ENCODE measurements at regions not wholly inside any gene's neighbourhood (a gene's known extent, or its start where the extent isn't known, plus 50 kb on each side); places are given as distances from the start of the nearest gene placed in this dataset.
A peak's percentile ranks its signal among the peaks of the same experiment; 100 is the strongest.
"Not testable (repeated sequence)": the region's sequence is repeated elsewhere in the genome, so short reads cannot be mapped to it uniquely, and the experiment has no call there.

- Mint-ChIP-seq H3K4me1 (no peaks in the 10 kb centered on the region), H3K27ac (no peak overlapping the region), H3K4me3 (no peak overlapping the region), H3K27me3 (peaks cover 0 to 6% (median 0%) of the 10 kb centered on the region in 3 donors), H3K9me3 (no peaks in the 10 kb centered on the region), H3K36me3 (no peaks in the 10 kb centered on the region)
- DNase-seq, result no peak
- no peak for ATAC-seq (ENCODE audit: low read depth in 2 of 2)
These were observed 125.4 kb downstream of the TMX1 start for GRCh38 chr14:51365241-51365965.

GRCh38 chr14:51366460-51366859, 126.4 kb downstream of the TMX1 start:
- H3K27me3 Mint-ChIP-seq; H3K36me3 Mint-ChIP-seq; H3K9me3 Mint-ChIP-seq; DNase-seq; H3K4me3 Mint-ChIP-seq; ATAC-seq (ENCODE audit: low read depth in 2 of 2); H3K4me1 Mint-ChIP-seq; H3K27ac Mint-ChIP-seq: not testable (repeated sequence)

DNA sequence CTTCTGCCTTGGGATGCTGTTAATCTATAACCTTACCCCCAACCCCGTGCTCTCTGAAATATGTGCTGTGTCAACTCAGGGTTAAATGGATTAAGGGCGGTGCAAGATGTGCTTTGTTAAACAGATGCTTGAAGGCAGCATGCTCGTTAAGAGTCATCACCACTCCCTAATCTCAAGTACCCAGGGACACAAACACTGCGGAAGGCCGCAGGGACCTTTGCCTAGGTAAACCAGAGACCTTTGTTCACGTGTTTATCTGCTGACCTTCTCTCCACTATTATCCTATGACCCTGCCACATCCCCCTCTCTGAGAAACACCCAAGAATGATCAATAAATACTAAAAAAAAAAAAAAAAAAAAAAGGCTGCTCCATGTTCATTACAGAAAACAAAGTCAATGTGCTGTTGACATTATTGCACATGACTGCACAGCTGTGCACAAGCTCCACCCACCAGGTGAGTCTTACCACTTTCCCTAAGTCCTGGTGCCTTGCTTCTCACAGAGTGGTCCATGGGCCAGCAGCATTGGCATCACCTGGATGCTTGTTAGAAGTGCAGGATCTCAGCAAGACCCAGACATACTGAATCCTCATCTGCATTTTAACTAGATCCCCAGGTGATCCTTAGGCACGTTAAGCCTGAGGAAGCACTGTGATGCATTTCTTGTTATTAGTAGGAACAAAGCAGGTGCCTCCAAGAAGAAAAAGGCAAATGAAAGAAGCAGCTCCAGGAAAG, 127.0 kb downstream of the TMX1 start:
- not testable (repeated sequence) for ATAC-seq (ENCODE audit: low read depth in 2 of 2); H3K9me3 Mint-ChIP-seq; H3K27me3 Mint-ChIP-seq; H3K4me3 Mint-ChIP-seq; H3K4me1 Mint-ChIP-seq; H3K27ac Mint-ChIP-seq; H3K36me3 Mint-ChIP-seq; DNase-seq

GRCh38 chr14:51367600-51367931, 127.5 kb downstream of the TMX1 start:
- Mint-ChIP-seq H3K36me3 (no peaks in the 10 kb centered on the region), H3K9me3 (peaks cover 0 to 2% (median 0%) of the 10 kb centered on the region in 7 donors), H3K27me3 (no peaks in the 10 kb centered on the region), H3K27ac (no peak overlapping the region), H3K4me1 (no peaks in the 10 kb centered on the region), H3K4me3 (no peak overlapping the region)
- no peak for DNase-seq
- no peak for ATAC-seq (ENCODE audit: low read depth in 2 of 2)

- no peak overlapping the region for H3K27ac Mint-ChIP-seq
- H3K27me3 Mint-ChIP-seq, result no peaks in the 10 kb centered on the region
- no peaks in the 10 kb centered on the region for H3K36me3 Mint-ChIP-seq
- no peak overlapping the region for H3K4me3 Mint-ChIP-seq
- no peak for DNase-seq
- H3K9me3 Mint-ChIP-seq, result peaks cover 0 to 3% (median 0%) of the 10 kb centered on the region in 7 donors
- ATAC-seq (ENCODE audit: low read depth in 2 of 2), result no peak
- no peaks in the 10 kb centered on the region for H3K4me1 Mint-ChIP-seq
These were observed 128.7 kb downstream of the TMX1 start for GRCh38 chr14:51368721-51369163.

- DNase-seq (no peak), ATAC-seq (ENCODE audit: low read depth in 2 of 2) (no peak)
- H3K4me3 Mint-ChIP-seq, result no peak overlapping the region
- H3K9me3 Mint-ChIP-seq, result peaks cover 0 to 3% (median 0%) of the 10 kb centered on the region in 7 donors
- H3K4me1 Mint-ChIP-seq, result no peaks in the 10 kb centered on the region
- no peaks in the 10 kb centered on the region for H3K36me3 Mint-ChIP-seq
- H3K27me3 Mint-ChIP-seq, result no peaks in the 10 kb centered on the region
- peak overlapping the region in 1 of 6 donors; percentile 23 for H3K27ac Mint-ChIP-seq
These were observed 129.8 kb downstream of the TMX1 start for GRCh38 chr14:51369814-51370213.

DNA sequence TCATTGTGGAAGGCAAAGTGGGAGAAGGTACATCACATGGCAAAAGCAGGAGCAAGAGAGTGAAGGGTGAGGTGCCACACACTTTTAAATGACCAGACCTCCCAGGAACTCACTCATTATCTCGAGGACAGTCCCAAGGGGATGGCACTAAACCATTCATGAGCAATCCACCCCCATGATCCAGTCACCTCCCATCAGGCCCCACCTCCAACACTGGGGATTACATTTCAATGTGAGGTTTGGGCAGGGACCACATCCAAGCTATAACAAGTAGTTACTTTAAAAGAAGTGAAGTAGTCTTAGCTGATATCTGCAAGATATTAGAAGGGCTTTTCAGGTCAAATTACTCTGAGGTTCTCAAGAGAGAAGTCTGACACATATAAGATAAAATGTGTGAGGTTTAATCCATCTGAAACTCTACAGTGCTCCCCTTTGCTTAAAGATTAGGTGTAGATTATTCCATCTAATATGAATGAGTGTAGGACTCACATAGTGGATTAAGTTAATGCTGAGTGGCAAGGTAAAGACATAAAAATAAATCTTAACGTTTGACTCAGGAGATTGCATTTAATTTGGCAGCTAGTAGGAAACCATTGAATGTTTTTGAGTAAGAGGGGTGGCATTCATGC, 130.8 kb downstream of the TMX1 start:
- Mint-ChIP-seq H3K4me1 (no peaks in the 10 kb centered on the region), H3K36me3 (no peaks in the 10 kb centered on the region), H3K4me3 (no peak overlapping the region), H3K27me3 (no peaks in the 10 kb centered on the region), H3K27ac (no peak overlapping the region), H3K9me3 (peaks cover 0 to 3% (median 0%) of the 10 kb centered on the region in 7 donors)
- no peak for ATAC-seq (ENCODE audit: low read depth in 2 of 2)
- DNase-seq, result no peak

GRCh38 chr14:51377186-51377585, 137.1 kb downstream of the TMX1 start:
- not testable (repeated sequence) for DNase-seq; H3K4me3 Mint-ChIP-seq; H3K36me3 Mint-ChIP-seq; ATAC-seq (ENCODE audit: low read depth in 2 of 2); H3K27ac Mint-ChIP-seq; H3K9me3 Mint-ChIP-seq; H3K27me3 Mint-ChIP-seq; H3K4me1 Mint-ChIP-seq

- no peaks in the 10 kb centered on the region for H3K36me3 Mint-ChIP-seq
- DNase-seq (no peak), ATAC-seq (ENCODE audit: low read depth in 2 of 2) (no peak)
- no peaks in the 10 kb centered on the region for H3K9me3 Mint-ChIP-seq
- H3K4me3 Mint-ChIP-seq, result no peak overlapping the region
- peaks cover 7 to 13% (median 13%) of the 10 kb centered on the region in 3 donors for H3K27me3 Mint-ChIP-seq
- no peak overlapping the region for H3K27ac Mint-ChIP-seq
- H3K4me1 Mint-ChIP-seq, result no peaks in the 10 kb centered on the region
These were observed 142.5 kb downstream of the TMX1 start for GRCh38 chr14:51382506-51382905.

- H3K4me3 Mint-ChIP-seq, result no peak overlapping the region
- DNase-seq (no peak), ATAC-seq (ENCODE audit: low read depth in 2 of 2) (no peak)
- H3K36me3 Mint-ChIP-seq, result no peaks in the 10 kb centered on the region
- H3K27me3 Mint-ChIP-seq, result peaks cover 9 to 19% (median 17%) of the 10 kb centered on the region in 3 donors
- H3K4me1 Mint-ChIP-seq, result no peaks in the 10 kb centered on the region
- H3K27ac Mint-ChIP-seq, result no peak overlapping the region
- peaks cover 0 to 5% (median 0%) of the 10 kb centered on the region in 7 donors for H3K9me3 Mint-ChIP-seq
These were observed 146.4 kb downstream of the TMX1 start for GRCh38 chr14:51386411-51386810.

DNA sequence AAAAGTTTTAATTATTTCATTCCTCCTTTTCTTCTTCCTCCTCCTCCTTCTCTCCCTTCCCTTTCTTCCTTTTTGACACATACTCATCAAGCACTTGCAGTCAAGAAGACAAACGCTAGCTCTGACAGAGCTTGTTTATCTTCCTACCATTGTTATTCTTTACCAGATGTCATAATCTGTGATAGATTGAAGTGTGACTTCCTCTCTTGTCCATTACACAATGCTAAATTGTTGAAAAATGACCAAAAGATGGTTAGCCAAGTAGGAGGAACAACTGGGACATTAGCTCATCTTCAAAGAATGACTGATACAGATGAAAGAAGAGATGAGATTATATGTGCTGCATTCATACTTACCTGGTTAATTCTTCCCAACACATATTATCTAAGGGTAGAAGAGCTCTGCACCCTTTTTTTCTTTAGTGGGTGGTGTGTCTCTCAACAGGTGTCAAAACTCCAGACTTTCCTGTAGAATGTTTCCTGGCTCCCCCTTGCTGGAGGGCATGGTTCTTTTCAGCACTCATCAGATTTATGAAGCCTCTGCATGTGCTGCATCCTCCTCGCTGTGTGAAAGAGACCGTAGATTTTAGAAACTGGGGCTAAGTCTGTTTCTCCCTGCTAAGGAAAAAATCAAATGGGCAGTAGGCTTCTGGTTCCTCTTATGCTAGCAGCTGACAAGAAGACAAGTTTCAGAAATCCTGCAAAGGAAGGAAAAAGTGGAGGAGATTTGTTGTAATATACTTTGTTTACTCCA, 147.1 kb downstream of the TMX1 start:
- no peak for ATAC-seq (ENCODE audit: low read depth in 2 of 2)
- H3K4me3 Mint-ChIP-seq, result no peak overlapping the region
- no peak overlapping the region for H3K27ac Mint-ChIP-seq
- peaks cover 0 to 5% (median 0%) of the 10 kb centered on the region in 7 donors for H3K9me3 Mint-ChIP-seq
- peaks cover 9 to 17% (median 12%) of the 10 kb centered on the region in 3 donors for H3K27me3 Mint-ChIP-seq
- H3K4me1 Mint-ChIP-seq, result no peaks in the 10 kb centered on the region
- no peaks in the 10 kb centered on the region for H3K36me3 Mint-ChIP-seq
- no peak for DNase-seq

DNA sequence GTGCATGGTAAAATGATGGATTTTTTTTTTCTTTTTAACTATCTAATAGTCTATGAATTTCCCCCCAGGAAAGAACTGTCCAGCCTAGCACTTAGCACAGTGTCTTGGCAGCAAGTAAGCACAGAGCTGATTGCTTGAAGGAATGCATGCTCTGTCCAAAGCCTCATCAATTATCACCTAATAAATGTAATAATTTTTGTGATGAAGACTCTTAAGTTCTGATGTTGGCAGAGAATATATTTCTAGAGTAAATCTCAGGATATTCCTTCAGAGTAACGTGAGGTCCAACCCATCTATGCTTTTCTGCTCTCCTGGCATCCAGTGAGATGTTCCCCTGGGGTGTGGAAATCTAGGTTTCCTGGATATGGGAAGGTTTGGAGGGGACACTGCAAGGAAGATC, 152.4 kb downstream of the TMX1 start:
- Mint-ChIP-seq H3K36me3 (no peaks in the 10 kb centered on the region), H3K27me3 (peaks cover 4 to 30% (median 27%) of the 10 kb centered on the region in 3 donors), H3K9me3 (peaks cover 0 to 5% (median 0%) of the 10 kb centered on the region in 7 donors), H3K27ac (no peak overlapping the region), H3K4me3 (no peak overlapping the region), H3K4me1 (no peaks in the 10 kb centered on the region)
- DNase-seq, result no peak
- ATAC-seq (ENCODE audit: low read depth in 2 of 2), result no peak

DNA sequence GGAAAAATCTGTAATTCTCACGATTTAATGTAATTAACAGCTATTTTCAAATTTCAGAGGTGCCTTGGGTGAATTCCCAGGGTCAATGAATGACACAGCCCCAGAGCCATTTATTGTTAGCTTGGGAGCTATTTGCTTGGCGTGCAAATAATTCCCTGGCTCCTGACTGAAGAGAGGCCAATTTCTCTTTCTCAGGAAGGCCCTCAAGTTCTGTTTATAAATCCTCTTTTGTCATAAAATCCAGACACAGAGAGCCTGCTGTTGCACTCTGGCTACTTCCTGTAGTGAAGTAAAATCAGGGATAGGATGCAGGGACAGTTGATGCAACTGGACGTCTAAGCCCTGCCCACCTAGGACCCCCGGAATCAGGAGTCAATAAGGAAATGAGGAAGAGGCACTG, 154.3 kb downstream of the TMX1 start:
- H3K9me3 Mint-ChIP-seq, result peaks cover 0 to 4% (median 0%) of the 10 kb centered on the region in 7 donors
- H3K27me3 Mint-ChIP-seq, result peaks cover 10 to 37% (median 33%) of the 10 kb centered on the region in 3 donors
- ATAC-seq (ENCODE audit: low read depth in 2 of 2), result no peak
- no peak overlapping the region for H3K27ac Mint-ChIP-seq
- H3K36me3 Mint-ChIP-seq, result no peaks in the 10 kb centered on the region
- no peaks in the 10 kb centered on the region for H3K4me1 Mint-ChIP-seq
- no peak overlapping the region for H3K4me3 Mint-ChIP-seq
- no peak for DNase-seq

Measured in naive B cell (primary cell).